Spleen (tissue), 7 donors: ENCODE measurements at regions not wholly inside any gene's neighbourhood (a gene's known extent, or its start where the extent isn't known, plus 50 kb on each side); places are given as distances from the start of the nearest gene placed in this dataset.

Source experiments
- POLR2A ChIP-seq, 3 donors: fragments of 450-650 bp; IDR thresholded peaks; one replicate each; pipeline ENCODE4 v1.5.1; 2017; ENCODE audit warnings: antibody characterized with exemption in 3 of 3, mild to moderate bottlenecking in 1 of 3
- TF ChIP-seq, protein P1 (sequence below), 11 experiments: fragments of 200-600 bp in 7 of 11; fragments of 450-650 bp in 4 of 11; sonication (generic) in 4 of 11; IDR thresholded peaks in 8 of 11; conservative IDR thresholded peaks in 3 of 11; 1 replicate in 7 of 11; 2 replicates in 4 of 11; pipeline versions ENCODE4 v1.4.0 to v1.8.0; 2016 to 2021; ENCODE audit warnings: antibody characterized with exemption in 11 of 11, inconsistent platforms in 4 of 11, mild to moderate bottlenecking in 1 of 11
- donor health status: DM: no; HTN: no; CAD: no; lungs with moderate emphysema.
- donor health status: DM: no; HTN: no; CAD: no.
- donor health status: DM: no; HTN: no; CAD: no.

DNA sequence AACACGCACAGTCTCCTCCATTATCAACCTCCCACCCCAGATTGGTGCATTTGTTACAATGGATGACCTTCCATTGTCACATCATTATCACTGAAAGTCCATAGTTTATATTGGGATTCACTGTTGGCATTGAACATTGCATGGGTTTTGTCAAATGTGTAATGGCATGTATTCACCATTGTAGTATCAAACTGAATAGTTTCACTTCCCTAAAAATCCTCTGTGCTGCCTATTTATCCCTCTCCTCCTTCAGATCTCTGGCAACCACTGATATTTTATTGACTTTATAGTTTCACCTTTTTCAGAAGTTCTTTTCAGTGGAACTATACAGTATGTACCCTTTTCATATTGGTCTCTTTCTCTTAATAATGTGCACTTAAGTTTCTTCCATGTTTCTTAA is 1565.4 kb downstream of the PCDH18 start:
- TF ChIP-seq, protein P1, sequence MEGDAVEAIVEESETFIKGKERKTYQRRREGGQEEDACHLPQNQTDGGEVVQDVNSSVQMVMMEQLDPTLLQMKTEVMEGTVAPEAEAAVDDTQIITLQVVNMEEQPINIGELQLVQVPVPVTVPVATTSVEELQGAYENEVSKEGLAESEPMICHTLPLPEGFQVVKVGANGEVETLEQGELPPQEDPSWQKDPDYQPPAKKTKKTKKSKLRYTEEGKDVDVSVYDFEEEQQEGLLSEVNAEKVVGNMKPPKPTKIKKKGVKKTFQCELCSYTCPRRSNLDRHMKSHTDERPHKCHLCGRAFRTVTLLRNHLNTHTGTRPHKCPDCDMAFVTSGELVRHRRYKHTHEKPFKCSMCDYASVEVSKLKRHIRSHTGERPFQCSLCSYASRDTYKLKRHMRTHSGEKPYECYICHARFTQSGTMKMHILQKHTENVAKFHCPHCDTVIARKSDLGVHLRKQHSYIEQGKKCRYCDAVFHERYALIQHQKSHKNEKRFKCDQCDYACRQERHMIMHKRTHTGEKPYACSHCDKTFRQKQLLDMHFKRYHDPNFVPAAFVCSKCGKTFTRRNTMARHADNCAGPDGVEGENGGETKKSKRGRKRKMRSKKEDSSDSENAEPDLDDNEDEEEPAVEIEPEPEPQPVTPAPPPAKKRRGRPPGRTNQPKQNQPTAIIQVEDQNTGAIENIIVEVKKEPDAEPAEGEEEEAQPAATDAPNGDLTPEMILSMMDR (IDR thresholded peaks at IDR 0.05 in 8 of 11, conservative IDR thresholded peaks at IDR 0.05 in 3 of 11) = no peak
- TF ChIP-seq POLR2A (IDR thresholded peaks at IDR 0.05) = no peak
